Liver (tissue), 8 donors: ENCODE measurements at regions not wholly inside any gene's neighbourhood (a gene's known extent, or its start where the extent isn't known, plus 50 kb on each side); places are given as distances from the start of the nearest gene placed in this dataset.
"Not testable (repeated sequence)": the region's sequence is repeated elsewhere in the genome, so short reads cannot be mapped to it uniquely, and the experiment has no call there.

Experiments used
- DNase-seq: peaks from one replicate; pipeline ENCODE4 v3.0.0-alpha.2; 2017; ENCODE audit warnings: low spot score
- H3K27ac ChIP-seq, 2 donors: one replicate each; pipeline ENCODE4 v1.7.0; 2013; ENCODE audit warnings: inconsistent platforms in 2 of 2, low read length in 2 of 2, control low read depth in 1 of 2, low read depth in 1 of 2, mild to moderate bottlenecking in 1 of 2
- H3K27me3 ChIP-seq, 4 donors: one replicate each; pipeline versions ENCODE4 v1.6.1 to v1.7.0; 2013; ENCODE audit warnings: low read length in 3 of 4, inconsistent platforms in 1 of 4, mild to moderate bottlenecking in 1 of 4, moderate library complexity in 1 of 4; ENCODE audit not compliant: control insufficient read depth in 4 of 4, insufficient read depth in 4 of 4
- H3K36me3 ChIP-seq, 4 donors: one replicate each; pipeline versions ENCODE4 v1.6.1 to v1.7.0; 2013; ENCODE audit warnings: low read length in 3 of 4, mild to moderate bottlenecking in 3 of 4, low read depth in 1 of 4, moderate library complexity in 1 of 4; ENCODE audit not compliant: control insufficient read depth in 4 of 4, insufficient read depth in 3 of 4
- H3K4me1 ChIP-seq, 4 donors: one replicate each; pipeline versions ENCODE4 v1.6.1 to v1.7.0; 2013; ENCODE audit warnings: low read length in 3 of 4, mild to moderate bottlenecking in 3 of 4, moderate library complexity in 1 of 4; ENCODE audit not compliant: control insufficient read depth in 4 of 4, insufficient read depth in 4 of 4
- H3K4me3 ChIP-seq, 3 donors: one replicate each; pipeline versions ENCODE4 v1.6.1 to v1.7.0; 2013; ENCODE audit warnings: low read length in 3 of 3, control low read depth in 1 of 3, low read depth in 1 of 3, mild to moderate bottlenecking in 1 of 3
- H3K9ac ChIP-seq, 2 donors: one replicate each; pipeline ENCODE4 v1.7.0; 2013; ENCODE audit warnings: low read length in 2 of 2, mild to moderate bottlenecking in 2 of 2, moderate library complexity in 2 of 2, control low read depth in 1 of 2, low read depth in 1 of 2
- H3K9me3 ChIP-seq, 4 donors: one replicate each; pipeline versions ENCODE4 v1.6.1 to v1.7.0; 2013; ENCODE audit warnings: low read length in 3 of 4; ENCODE audit not compliant: control insufficient read depth in 4 of 4
- RAD21 ChIP-seq, 2 donors: IDR thresholded peaks; 2 replicates each; pipeline ENCODE4 v1.6.1; 2016; ENCODE audit warnings: antibody characterized with exemption in 2 of 2, mild to moderate bottlenecking in 2 of 2
- WGBS: extraction: QIAGEN DNeasy Blood & Tissue Kit; methylation state at CpG from one replicate; pipeline ENCODE4 v1.1.7; 2013; 5-methylcytosine and 5-hydroxymethylcytosine counted together
- TF ChIP-seq, protein P1 (sequence below): fragments of 150-350 bp; IDR thresholded peaks from 2 replicates; pipeline ENCODE4 v1.5.1; 2017; ENCODE audit warnings: improper control_type of control experiment, low read depth, low read length; ENCODE audit not compliant: missing input control
- donor health status: healthy.
- donor health status: healthy.
- donor health status: healthy.
- donor health status: healthy.
- donor health status: healthy.

DNA sequence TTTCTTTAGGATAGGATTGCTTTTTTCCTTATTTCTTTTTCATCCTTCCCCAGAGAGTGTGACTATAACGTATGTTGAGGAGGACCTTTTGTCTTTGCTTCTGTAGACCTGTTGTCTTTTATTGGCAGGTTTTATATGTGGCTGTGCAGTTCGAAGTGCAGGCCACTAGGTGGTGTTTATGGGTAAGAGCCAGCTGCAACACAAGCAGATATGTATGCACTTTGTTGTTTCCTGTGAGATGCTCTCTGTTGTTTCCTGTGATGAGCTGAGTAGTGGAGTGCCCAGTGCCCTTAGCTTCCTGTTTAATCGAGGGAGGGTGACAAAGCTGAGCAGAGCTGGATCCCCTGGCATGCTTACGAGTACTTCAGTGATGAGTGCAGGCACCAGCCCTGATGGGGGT, 50.0 kb upstream of the TGIF2LX start:
- H3K27me3 ChIP-seq, DNase-seq, H3K27ac ChIP-seq, H3K9ac ChIP-seq, H3K9me3 ChIP-seq, H3K4me3 ChIP-seq, H3K4me1 ChIP-seq, H3K36me3 ChIP-seq: not testable (repeated sequence)
- TF ChIP-seq RAD21 (IDR thresholded peaks at IDR 0.05), result peak; percentile 31 to 68
- TF ChIP-seq, protein P1, sequence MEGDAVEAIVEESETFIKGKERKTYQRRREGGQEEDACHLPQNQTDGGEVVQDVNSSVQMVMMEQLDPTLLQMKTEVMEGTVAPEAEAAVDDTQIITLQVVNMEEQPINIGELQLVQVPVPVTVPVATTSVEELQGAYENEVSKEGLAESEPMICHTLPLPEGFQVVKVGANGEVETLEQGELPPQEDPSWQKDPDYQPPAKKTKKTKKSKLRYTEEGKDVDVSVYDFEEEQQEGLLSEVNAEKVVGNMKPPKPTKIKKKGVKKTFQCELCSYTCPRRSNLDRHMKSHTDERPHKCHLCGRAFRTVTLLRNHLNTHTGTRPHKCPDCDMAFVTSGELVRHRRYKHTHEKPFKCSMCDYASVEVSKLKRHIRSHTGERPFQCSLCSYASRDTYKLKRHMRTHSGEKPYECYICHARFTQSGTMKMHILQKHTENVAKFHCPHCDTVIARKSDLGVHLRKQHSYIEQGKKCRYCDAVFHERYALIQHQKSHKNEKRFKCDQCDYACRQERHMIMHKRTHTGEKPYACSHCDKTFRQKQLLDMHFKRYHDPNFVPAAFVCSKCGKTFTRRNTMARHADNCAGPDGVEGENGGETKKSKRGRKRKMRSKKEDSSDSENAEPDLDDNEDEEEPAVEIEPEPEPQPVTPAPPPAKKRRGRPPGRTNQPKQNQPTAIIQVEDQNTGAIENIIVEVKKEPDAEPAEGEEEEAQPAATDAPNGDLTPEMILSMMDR, result peak; percentile 34
- WGBS, result 19% methylated on average over 4 of the region's 4 CpGs
